NT2/D1 (cell line): ENCODE measurements at regions not wholly inside any gene's neighbourhood (a gene's known extent, or its start where the extent isn't known, plus 50 kb on each side); places are given as distances from the start of the nearest gene placed in this dataset.

Source experiments
- SUZ12 ChIP-seq: IDR thresholded peaks from 2 replicates; pipeline ENCODE4 v1.6.1; 2011; ENCODE audit not compliant: insufficient read length, insufficient read depth; ENCODE audit errors: extremely low read depth
- YY1 ChIP-seq: IDR thresholded peaks from 2 replicates; pipeline ENCODE4 v1.6.1; 2011; ENCODE audit not compliant: insufficient read length, insufficient read depth

GRCh38 chr17:62875296-62875695 is 67.2 kb upstream of the MARCHF10 start:
- TF ChIP-seq YY1 (no peak), SUZ12 (no peak)
